HG03039 (cell line): ENCODE measurements at regions not wholly inside any gene's neighbourhood (a gene's known extent, or its start where the extent isn't known, plus 50 kb on each side); places are given as distances from the start of the nearest gene placed in this dataset.
"Not testable (repeated sequence)": the region's sequence is repeated elsewhere in the genome, so short reads cannot be mapped to it uniquely, and the experiment has no call there.

Source experiments
- ATAC-seq: cut with Tn5 transposase; IDR thresholded peaks from one replicate; pipeline ENCODE4 v1.9.1; 2021; ENCODE audit warnings: mild to moderate bottlenecking, moderate library complexity; ENCODE audit not compliant: unreplicated experiment

- no peak for ATAC-seq
These were observed 977.0 kb upstream of the AMELY start for GRCh38 chrY:7888506-7888905.

DNA sequence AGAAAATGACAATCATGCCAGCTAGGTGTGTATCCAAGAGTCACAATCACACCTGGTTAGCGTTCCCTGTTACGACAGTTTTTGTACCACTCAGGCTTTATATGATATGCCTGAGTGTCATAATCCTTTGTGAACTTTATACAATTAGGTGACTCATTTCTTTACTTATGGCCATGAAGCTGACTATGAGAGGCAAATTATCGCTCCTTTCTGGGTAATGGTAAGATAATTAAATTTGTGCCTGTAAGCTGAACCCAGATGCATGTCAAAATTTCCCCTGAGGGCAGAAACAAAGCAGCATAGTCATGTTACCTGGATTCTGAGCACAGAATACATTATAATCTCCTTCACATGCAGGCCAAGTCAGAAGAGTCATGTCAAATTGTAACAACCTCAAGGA, 970.1 kb upstream of the AMELY start:
- ATAC-seq, result no peak

DNA sequence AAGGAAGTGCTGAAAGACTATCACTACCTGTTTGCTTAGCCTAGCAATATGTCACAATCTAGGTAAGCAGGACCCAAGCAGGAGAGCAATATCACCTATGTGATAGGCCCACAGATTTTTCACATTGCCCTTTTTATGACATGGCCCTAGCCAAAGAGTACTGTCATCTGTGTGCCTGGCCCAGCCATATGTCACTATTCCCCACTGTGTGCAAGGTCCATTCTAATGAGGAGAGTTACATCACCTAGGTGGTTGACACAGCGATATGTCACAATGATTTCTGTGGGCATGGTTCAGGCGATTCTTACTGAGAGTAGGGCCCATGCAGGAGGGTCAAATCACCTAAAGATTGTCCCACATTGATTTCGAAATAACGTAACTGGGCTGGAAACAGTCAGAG, 967.7 kb upstream of the AMELY start:
- no peak for ATAC-seq

- ATAC-seq, result no peak
These were observed 967.2 kb upstream of the AMELY start for GRCh38 chrY:7878719-7879118.

GRCh38 chrY:7877458-7877857, 965.9 kb upstream of the AMELY start:
- ATAC-seq, result no peak

GRCh38 chrY:7874080-7874479, 962.5 kb upstream of the AMELY start:
- no peak for ATAC-seq

- no peak for ATAC-seq
These were observed 959.9 kb upstream of the AMELY start for GRCh38 chrY:7871304-7871932.

DNA sequence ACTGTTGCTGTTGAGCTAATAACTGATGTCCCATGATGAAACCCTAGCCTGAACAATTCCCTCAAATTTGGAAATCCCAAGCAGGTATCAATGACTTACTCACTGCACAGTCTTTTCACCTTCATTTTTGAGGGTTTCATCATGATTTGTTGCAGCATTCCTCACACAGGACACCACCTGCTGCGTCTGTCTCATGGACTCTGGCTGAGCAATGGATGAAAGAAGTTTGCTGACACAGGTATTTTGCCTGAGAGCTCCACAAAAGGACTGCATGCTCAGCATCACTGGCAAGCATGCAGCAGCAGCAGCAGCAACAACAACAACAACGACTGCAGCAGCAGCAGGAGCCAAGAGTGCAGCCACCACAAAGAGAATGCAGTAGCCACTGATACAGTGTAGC, 955.4 kb upstream of the AMELY start:
- no peak for ATAC-seq

GRCh38 chrY:7860781-7861614, 949.4 kb upstream of the AMELY start:
- ATAC-seq, result no peak

- no peak for ATAC-seq
These were observed 938.6 kb upstream of the AMELY start for GRCh38 chrY:7850191-7850590.

GRCh38 chrY:7845776-7846175, 934.2 kb upstream of the AMELY start:
- ATAC-seq, result no peak

DNA sequence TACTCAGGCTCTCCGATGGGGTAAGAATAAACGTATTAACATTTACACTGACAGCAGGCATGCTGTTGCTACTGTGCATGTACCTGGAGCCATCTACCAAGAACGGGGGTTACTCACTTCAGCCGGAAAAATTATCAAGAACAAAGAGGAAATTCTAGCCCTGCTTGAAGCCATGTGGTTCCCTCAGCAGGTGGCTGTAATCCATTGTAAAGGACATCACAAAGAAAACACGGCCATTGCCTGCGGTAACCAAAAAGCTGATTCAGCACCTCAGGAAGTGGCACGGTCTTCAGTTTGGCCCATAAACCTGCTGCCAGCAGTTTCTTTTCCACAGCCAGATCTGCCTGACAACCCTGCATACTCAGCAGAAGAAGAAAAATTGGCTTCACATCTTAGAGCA, 925.5 kb upstream of the AMELY start:
- no peak for ATAC-seq

GRCh38 chrY:7836366-7836765, 924.8 kb upstream of the AMELY start:
- no peak for ATAC-seq

- ATAC-seq, result no peak
These were observed 923.9 kb upstream of the AMELY start for GRCh38 chrY:7835416-7835815.

- no peak for ATAC-seq
These were observed 922.7 kb upstream of the AMELY start for GRCh38 chrY:7834284-7834683.

- ATAC-seq, result not testable (repeated sequence)
These were observed 919.3 kb upstream of the AMELY start for GRCh38 chrY:7830881-7831280.

- ATAC-seq, result no peak
These were observed 915.0 kb upstream of the AMELY start for GRCh38 chrY:7826533-7826932.

- ATAC-seq, result no peak
These were observed 914.3 kb upstream of the AMELY start for GRCh38 chrY:7825874-7826273.

DNA sequence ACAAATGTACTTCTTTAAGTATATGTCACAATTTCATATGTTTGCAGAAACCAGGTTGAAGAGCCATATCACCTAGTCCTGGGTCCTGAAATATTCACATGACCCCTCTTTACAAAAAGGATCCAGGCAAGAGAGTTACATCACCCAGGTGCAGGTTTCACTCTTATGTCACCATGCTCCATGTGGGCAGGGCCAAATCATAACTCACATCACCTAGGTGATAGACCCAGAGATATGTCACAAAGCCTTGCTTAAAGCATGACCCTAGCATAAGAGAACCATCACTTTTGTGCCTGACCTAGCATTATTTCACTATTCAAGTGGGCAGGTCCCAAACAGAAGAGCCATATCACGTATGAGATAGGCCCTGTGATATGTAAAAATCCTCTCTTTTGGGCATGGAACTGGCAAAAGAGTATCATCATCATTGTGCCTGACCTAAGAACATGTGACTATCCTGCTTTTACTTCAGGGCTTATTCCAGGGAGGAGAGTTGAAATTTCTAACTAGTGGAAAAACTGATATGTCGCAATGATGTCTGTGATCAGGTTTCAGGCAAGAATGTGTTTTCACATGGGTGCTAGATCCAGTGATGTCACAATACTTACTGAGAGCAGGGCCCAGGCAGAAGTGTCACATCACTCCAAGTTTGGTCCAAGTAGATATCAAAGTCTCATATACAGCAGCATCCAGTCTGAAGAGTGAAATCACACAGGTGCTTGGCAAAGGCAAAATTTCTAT, 909.9 kb upstream of the AMELY start:
- ATAC-seq, result no peak

DNA sequence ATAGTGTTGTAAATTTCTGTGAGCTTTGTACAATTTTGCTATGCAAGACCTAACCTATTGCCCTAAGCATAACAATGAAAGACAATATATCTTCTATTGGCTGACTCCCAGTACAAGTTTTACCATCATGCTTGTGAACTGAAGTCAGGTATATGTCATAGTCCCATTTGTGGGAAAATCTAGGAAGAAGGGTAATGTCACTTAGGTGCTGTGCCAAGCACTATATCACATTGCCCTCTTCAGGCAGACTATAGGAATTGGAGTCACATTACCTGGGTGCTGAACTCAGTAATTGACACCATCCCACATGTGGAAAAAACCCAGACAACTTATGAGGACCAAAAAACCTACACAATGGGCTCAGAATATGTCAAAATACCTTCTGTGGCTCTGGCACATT, 907.4 kb upstream of the AMELY start:
- no peak for ATAC-seq

DNA sequence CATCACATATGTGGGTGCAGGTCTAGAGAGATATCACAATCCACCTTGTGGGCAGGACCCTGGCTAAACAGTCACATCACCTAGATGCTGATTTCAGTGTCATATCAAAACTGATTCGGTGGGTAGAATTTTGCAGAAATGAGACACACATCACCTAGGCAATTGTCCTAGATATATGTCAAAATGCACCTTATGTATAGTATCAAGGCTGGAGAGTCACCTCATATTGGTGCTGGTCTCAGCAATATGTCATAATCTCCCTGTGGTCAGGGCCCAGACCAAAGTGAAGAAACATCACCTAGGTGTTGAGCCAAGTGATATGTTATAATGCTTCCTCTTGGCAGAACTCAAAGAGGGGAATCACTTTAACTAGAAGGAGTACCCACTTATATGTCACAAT, 905.0 kb upstream of the AMELY start:
- no peak for ATAC-seq

DNA sequence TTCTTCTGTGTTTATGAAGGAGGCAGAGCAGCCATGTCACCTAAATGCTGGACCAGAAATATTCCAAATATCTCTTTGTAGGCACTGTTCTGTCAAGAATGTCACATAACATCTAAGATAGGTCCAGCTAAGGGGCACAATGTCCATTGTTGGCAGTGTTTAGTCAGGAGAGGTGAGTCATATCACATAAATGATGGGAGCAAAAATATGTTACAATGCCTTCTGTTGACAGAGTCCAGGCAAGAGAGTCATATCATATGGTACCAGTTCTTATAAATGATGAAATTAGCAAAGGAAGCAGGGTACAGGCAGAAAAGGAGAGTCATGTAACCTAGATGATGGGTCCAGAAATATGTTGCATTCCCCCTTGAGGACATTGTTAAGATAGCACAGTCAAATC, 904.4 kb upstream of the AMELY start:
- ATAC-seq, result no peak
